Activated CD8-positive, alpha-beta memory T cell treated with anti-CD3 and anti-CD28 coated beads for 48 hours (primary cell): ENCODE measurements at regions not wholly inside any gene's neighbourhood (a gene's known extent, or its start where the extent isn't known, plus 50 kb on each side); places are given as distances from the start of the nearest gene placed in this dataset.

Source experiments
- DNase-seq, 3 experiments: peaks; one replicate each; pipeline ENCODE4 v3.0.0-alpha.2; 2020; ENCODE audit warnings: low read depth in 2 of 3, low spot score in 2 of 3

DNA sequence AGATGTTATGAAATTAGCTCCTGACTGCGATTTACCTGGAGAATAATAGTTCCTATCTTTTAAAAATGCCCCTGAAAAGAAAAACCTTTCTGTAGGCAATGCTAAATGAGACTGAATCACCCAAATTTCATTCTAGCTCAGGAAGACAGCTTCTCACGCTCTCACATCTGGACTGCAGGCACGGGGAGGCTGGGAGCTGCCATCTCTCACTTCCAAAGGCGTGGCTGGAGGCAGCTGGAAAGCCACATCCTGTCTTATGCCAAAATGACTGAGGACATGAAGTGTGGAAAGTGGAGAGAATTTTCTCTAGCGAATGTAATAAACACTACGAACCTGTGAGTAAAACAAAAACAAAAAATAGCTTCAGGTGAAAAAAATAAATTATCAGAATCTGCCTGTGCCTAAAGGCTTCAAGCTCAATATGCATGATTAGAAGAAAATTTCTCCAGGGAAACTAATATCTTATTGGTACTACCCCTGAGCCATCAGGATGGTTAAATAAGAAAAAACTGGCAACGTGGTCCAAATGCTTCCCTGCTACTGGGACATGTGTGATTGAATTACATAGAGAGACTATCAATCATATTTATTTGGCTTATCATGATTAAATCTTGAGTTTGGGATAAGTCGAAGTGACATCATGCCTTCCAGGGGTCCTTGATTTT is 58.1 kb upstream of the UBL3 start:
- DNase-seq: no peak

DNA sequence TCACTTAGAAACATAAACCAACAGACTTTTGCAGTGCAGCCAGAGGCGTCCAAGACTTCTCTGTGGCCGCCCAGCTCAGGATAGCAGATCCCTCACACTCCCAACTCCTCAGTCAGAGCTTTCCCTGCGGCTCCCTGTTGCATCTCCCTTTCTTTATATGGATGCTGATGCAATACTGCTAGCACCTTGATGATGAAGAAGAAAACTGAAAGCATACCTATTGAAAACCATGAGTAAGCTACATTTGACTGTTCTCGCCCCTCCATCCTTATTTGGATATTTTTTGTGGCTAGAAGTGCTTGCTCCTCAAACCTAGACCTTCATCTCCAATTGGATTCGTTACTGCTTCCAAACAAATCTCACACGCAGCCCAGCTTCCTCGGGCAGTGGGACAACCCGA is 57.3 kb upstream of the UBL3 start:
- DNase-seq: no peak

DNA sequence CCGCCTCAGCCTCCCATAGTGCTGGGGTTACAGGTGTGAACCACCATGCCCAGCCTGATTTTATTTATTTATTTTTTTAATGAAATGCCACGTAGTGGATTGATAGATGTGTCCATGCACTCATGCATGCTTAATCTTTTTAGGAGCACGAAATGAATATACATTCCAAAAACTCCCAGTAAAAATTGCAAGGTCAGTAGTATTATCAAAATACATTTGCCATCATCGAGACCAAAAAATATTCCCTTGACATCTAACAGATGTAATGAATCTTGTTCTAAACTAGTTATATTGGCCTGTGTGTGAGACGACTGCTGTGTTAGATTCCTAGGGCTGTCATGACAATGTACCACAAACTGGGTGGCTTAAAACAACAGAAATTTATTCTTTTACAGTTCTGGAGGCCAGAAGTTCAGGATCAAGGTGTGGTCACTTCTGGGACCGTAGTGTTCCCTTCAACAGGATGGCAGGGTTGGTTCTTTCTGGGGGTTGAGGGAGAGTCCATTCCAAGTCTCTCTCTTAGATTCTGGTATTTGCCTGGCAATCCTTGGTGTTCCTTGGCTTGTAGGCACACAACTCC is 56.1 kb upstream of the UBL3 start:
- DNase-seq: no peak

- no peak for DNase-seq
Measured at GRCh38 chr13:29905845-29906244, 55.4 kb upstream of the UBL3 start.

GRCh38 chr13:29903996-29904395 is 53.6 kb upstream of the UBL3 start:
- DNase-seq: no peak

DNA sequence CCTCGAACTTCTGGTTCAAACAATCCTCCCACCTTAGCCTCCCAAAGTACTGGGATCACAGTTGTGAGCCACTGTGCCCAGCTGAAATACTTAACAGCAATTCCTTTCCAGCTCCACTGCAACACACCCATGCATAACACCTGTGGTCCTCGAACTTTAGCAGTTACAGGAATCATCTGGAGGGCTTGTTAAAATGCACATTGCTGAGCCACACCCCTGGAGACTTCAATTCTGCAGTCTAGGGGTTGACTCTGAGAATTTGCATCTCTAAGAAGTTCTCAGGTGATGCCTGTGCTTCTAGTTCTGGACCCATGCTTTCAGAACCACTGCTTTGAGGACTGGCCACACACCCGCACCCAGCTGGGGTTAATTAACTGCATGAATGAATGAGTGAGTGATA is 53.1 kb upstream of the UBL3 start:
- DNase-seq: no peak

DNA sequence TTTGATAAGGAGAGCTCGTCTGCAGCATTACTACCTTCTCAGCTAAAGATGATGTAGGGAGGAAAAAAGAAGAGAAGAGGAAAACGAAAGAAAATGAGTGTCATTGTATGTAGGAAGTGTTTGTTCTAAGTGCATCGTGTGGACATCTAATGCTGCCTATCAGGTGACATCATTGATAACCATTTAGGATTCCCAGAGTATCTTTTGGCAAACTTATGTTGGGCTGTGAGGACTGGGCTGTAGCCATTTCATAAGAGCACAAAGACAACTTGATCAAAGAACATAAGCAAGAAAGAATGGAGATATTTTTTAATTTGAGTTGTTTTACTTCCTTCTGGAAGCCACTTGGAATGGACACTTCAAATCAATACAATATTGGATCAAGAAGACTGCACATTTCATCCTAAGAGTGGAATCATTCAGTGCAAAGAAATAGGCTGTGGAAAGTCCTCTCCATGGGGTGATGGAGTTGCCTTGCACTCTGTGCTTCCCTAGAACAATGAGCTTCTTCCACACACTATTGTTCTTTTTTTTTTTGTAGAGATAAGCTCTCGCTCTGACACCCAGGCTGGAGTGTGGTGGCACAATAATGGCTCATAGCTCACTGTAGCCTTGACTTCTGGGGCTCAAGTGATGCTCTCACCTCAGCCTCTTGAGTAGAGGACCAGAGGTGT is 52.4 kb upstream of the UBL3 start:
- no peak for DNase-seq

DNA sequence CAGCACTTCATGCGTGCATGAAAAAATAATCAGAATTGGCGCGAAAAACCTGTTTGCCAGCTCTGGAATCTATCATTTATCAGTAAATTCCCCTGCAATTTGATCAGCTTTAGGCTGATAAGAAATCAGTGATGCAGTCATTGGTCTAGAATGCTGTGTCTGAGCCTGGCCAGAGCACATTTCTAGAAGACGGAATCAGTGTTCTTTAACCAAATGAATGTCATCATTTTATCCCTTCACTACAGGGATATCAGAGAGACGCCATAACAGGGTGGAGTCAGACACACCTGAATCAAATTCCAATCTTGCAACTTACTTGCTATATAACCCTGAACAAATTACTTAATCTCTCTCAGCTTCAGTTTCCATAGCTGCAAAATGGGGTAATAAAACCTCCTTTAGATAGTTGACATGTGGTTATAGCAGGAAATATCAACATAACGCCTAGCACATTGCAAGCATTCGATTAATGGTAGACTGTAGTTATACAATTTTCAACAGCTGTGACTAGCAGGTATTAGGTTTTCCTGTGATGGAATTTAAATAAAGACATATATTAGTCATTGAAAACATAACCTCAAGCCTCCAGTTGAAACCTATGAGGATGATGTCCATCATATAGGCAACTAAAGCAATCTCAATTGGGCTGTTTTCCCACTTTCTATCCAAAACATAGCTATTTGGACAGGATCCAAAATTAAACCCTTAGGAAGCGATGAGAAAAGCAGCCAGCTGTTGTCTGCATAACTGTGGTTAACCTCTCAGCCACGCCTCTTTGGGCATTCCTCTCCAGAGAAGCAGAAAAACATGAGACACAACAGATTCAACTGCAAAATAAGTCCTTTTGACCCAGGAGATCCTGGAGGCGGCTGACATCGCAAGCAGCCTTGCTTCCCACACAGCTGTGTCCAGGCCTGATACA is 51.6 kb upstream of the UBL3 start:
- no peak for DNase-seq
